ENCODE measurements at regions not wholly inside any gene's neighbourhood (a gene's known extent, or its start where the extent isn't known, plus 50 kb on each side); places are given as distances from the start of the nearest gene placed in this dataset.

GRCh38 chr9:103242486-103242885 is 247.4 kb downstream of the CYLC2 start:
- no peaks in the 10 kb centered on the region for H3K27me3 ChIP-seq (ENCODE audit: control insufficient read depth, insufficient read depth, low read length)
- TF ChIP-seq CTCF (IDR thresholded peaks at IDR 0.05; ENCODE audit: borderline replicate concordance, extremely low read depth, insufficient read depth), result no peak
- FAIRE-seq, result no peak
- H3K4me1 ChIP-seq (ENCODE audit: control insufficient read depth in 2 of 3, insufficient read depth in 2 of 3, low read depth in 1 of 3, low read length in 3 of 3), result no peaks in the 10 kb centered on the region
- H3K9ac ChIP-seq (ENCODE audit: low read length in 3 of 3), result no peak overlapping the region
- no peaks in the 10 kb centered on the region for H3K9me3 ChIP-seq (ENCODE audit: control insufficient read depth in 2 of 3, insufficient read depth in 1 of 3, low read length in 3 of 3)
- no peak overlapping the region for H3K4me3 ChIP-seq (ENCODE audit: low read length in 3 of 3)
- H3K36me3 ChIP-seq (ENCODE audit: control insufficient read depth in 2 of 3, insufficient read depth in 3 of 3, low read length in 3 of 3), result no peaks in the 10 kb centered on the region
- intact Hi-C loops (cut with DNase I), result no loop called here
- DNase-seq, result no peak
- H3K27ac ChIP-seq (ENCODE audit: low read depth in 2 of 2, low read length in 2 of 2), result no peak overlapping the region

GRCh38 chr9:103243553-103243952 is 248.4 kb downstream of the CYLC2 start:
- intact Hi-C loops (cut with DNase I), result no loop called here
- Histone ChIP-seq H3K27me3 (ENCODE audit: control insufficient read depth, insufficient read depth, low read length) (no peaks in the 10 kb centered on the region), H3K9me3 (ENCODE audit: control insufficient read depth in 2 of 3, insufficient read depth in 1 of 3, low read length in 3 of 3) (no peaks in the 10 kb centered on the region), H3K4me3 (ENCODE audit: low read length in 3 of 3) (no peak overlapping the region), H3K36me3 (ENCODE audit: control insufficient read depth in 2 of 3, insufficient read depth in 3 of 3, low read length in 3 of 3) (no peaks in the 10 kb centered on the region), H3K9ac (ENCODE audit: low read length in 3 of 3) (no peak overlapping the region), H3K4me1 (ENCODE audit: control insufficient read depth in 2 of 3, insufficient read depth in 2 of 3, low read depth in 1 of 3, low read length in 3 of 3) (no peaks in the 10 kb centered on the region), H3K27ac (ENCODE audit: low read depth in 2 of 2, low read length in 2 of 2) (no peak overlapping the region)
- FAIRE-seq (no peak), DNase-seq (no peak)
- TF ChIP-seq CTCF (IDR thresholded peaks at IDR 0.05; ENCODE audit: borderline replicate concordance, extremely low read depth, insufficient read depth), result no peak

GRCh38 chr9:103245369-103245768 is 250.2 kb downstream of the CYLC2 start:
- Histone ChIP-seq H3K4me1 (ENCODE audit: control insufficient read depth in 2 of 3, insufficient read depth in 2 of 3, low read depth in 1 of 3, low read length in 3 of 3) (no peaks in the 10 kb centered on the region), H3K27ac (ENCODE audit: low read depth in 2 of 2, low read length in 2 of 2) (no peak overlapping the region), H3K4me3 (ENCODE audit: low read length in 3 of 3) (no peak overlapping the region), H3K9ac (ENCODE audit: low read length in 3 of 3) (no peak overlapping the region), H3K9me3 (ENCODE audit: control insufficient read depth in 2 of 3, insufficient read depth in 1 of 3, low read length in 3 of 3) (no peaks in the 10 kb centered on the region), H3K27me3 (ENCODE audit: control insufficient read depth, insufficient read depth, low read length) (no peaks in the 10 kb centered on the region), H3K36me3 (ENCODE audit: control insufficient read depth in 2 of 3, insufficient read depth in 3 of 3, low read length in 3 of 3) (no peaks in the 10 kb centered on the region)
- no peak for TF ChIP-seq CTCF (IDR thresholded peaks at IDR 0.05; ENCODE audit: borderline replicate concordance, extremely low read depth, insufficient read depth)
- FAIRE-seq (no peak), DNase-seq (no peak)
- intact Hi-C loops (cut with DNase I), result no loop called here

- no peaks in the 10 kb centered on the region for H3K27me3 ChIP-seq (ENCODE audit: control insufficient read depth, insufficient read depth, low read length)
- no peak for DNase-seq
- no peaks in the 10 kb centered on the region for H3K36me3 ChIP-seq (ENCODE audit: control insufficient read depth in 2 of 3, insufficient read depth in 3 of 3, low read length in 3 of 3)
- FAIRE-seq, result no peak
- H3K4me3 ChIP-seq (ENCODE audit: low read length in 3 of 3), result no peak overlapping the region
- no peak overlapping the region for H3K27ac ChIP-seq (ENCODE audit: low read depth in 2 of 2, low read length in 2 of 2)
- intact Hi-C loops (cut with DNase I), result no loop called here
- TF ChIP-seq CTCF (IDR thresholded peaks at IDR 0.05; ENCODE audit: borderline replicate concordance, extremely low read depth, insufficient read depth), result no peak
- no peaks in the 10 kb centered on the region for H3K4me1 ChIP-seq (ENCODE audit: control insufficient read depth in 2 of 3, insufficient read depth in 2 of 3, low read depth in 1 of 3, low read length in 3 of 3)
- no peak overlapping the region for H3K9ac ChIP-seq (ENCODE audit: low read length in 3 of 3)
- H3K9me3 ChIP-seq (ENCODE audit: control insufficient read depth in 2 of 3, insufficient read depth in 1 of 3, low read length in 3 of 3), result peaks cover 0 to under 1% (median 0%) of the 10 kb centered on the region in 3 donors
Observed at GRCh38 chr9:103261951-103262350, 266.8 kb downstream of the CYLC2 start.

All from kidney (tissue), 13 donors.